ENCODE measurements at regions not wholly inside any gene's neighbourhood (a gene's known extent, or its start where the extent isn't known, plus 50 kb on each side); places are given as distances from the start of the nearest gene placed in this dataset.

DNA sequence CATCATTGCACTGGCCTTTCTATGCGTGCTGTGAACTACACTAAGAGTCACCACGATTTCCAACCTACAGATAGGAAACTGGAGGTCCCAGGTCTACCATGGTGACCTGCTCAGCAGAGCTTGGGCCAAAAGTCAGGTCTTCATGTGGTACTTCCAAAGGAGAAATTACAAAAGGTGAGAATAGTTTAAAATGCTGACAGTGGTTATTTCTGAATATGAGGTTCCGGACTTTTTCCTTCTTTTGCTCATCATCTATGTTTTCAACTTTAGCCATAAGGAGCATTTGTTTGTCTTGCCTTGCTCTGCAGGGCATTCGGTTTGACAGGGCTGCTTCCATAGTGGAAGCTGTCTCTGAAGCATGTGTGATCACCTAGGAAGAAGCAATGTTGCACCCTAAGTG is 282.1 kb upstream of the IRX1 start:
- TF ChIP-seq, protein P1, sequence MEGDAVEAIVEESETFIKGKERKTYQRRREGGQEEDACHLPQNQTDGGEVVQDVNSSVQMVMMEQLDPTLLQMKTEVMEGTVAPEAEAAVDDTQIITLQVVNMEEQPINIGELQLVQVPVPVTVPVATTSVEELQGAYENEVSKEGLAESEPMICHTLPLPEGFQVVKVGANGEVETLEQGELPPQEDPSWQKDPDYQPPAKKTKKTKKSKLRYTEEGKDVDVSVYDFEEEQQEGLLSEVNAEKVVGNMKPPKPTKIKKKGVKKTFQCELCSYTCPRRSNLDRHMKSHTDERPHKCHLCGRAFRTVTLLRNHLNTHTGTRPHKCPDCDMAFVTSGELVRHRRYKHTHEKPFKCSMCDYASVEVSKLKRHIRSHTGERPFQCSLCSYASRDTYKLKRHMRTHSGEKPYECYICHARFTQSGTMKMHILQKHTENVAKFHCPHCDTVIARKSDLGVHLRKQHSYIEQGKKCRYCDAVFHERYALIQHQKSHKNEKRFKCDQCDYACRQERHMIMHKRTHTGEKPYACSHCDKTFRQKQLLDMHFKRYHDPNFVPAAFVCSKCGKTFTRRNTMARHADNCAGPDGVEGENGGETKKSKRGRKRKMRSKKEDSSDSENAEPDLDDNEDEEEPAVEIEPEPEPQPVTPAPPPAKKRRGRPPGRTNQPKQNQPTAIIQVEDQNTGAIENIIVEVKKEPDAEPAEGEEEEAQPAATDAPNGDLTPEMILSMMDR (IDR thresholded peaks at IDR 0.05), result no peak
- no peak for TF ChIP-seq POLR2A (IDR thresholded peaks at IDR 0.05)
